ENCODE measurements at regions not wholly inside any gene's neighbourhood (a gene's known extent, or its start where the extent isn't known, plus 50 kb on each side); places are given as distances from the start of the nearest gene placed in this dataset.

- TF ChIP-seq RAD21 (IDR thresholded peaks at IDR 0.05 in 1 of 2, conservative IDR thresholded peaks at IDR 0.05 in 1 of 2; ENCODE audit: low read depth in 2 of 2, low read length in 2 of 2): no peak
- no peak for TF ChIP-seq SP1 (IDR thresholded peaks at IDR 0.05; ENCODE audit: low read depth, low read length)
- TF ChIP-seq JUN (IDR thresholded peaks at IDR 0.05; ENCODE audit: low read depth, low read length): no peak
- TF ChIP-seq SP2 (IDR thresholded peaks at IDR 0.05; ENCODE audit: low read length): no peak
- TF ChIP-seq, protein P1, sequence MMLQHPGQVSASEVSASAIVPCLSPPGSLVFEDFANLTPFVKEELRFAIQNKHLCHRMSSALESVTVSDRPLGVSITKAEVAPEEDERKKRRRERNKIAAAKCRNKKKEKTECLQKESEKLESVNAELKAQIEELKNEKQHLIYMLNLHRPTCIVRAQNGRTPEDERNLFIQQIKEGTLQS (IDR thresholded peaks at IDR 0.05; ENCODE audit: insufficient read depth, low read depth, low read length): no peak
- no peak for TF ChIP-seq ASH2L (IDR thresholded peaks at IDR 0.05; ENCODE audit: low read length)
- no peak for TF ChIP-seq KDM4A (IDR thresholded peaks at IDR 0.05; ENCODE audit: low read depth, low read length, severe bottlenecking)
- no peak for TF ChIP-seq EP300 (IDR thresholded peaks at IDR 0.05; ENCODE audit: borderline replicate concordance in 1 of 2, low read depth in 2 of 2, low read length in 2 of 2)
- TF ChIP-seq BCL11A (IDR thresholded peaks at IDR 0.05; ENCODE audit: low read depth in 2 of 2, low read length in 2 of 2): no peak
- no peak for TF ChIP-seq BRCA1 (IDR thresholded peaks at IDR 0.05; ENCODE audit: low read depth, low read length)
- FAIRE-seq: no peak
- POLR2A ChIA-PET (ENCODE audit: partially characterized antibody): no interaction called here
Observed at GRCh38 chr4:16302648-16303047, 76.4 kb upstream of the TAPT1 start.

More at GRCh38 chr4:16302648-16303047, 76.4 kb upstream of the TAPT1 start:
- Histone ChIP-seq H3K79me2 (ENCODE audit: control insufficient read depth in 1 of 2, insufficient read depth in 2 of 2, low read length in 2 of 2) (no peaks in the 10 kb centered on the region), H2BK12ac (ENCODE audit: low read depth, low read length) (no peak overlapping the region), H2BK15ac (ENCODE audit: low read length) (no peak overlapping the region), H3K23me2 (ENCODE audit: low read depth, low read length) (peaks cover 7% of the 10 kb centered on the region; the same call in 1 of the 2 replicates), H3K56ac (replicated peaks; ENCODE audit: insufficient read length, low read depth, low read length) (peak overlapping the region; percentile 92), H3K36me3 (ENCODE audit: control insufficient read depth in 2 of 4, insufficient read depth in 4 of 4, low read length in 3 of 4) (no peaks in the 10 kb centered on the region), H3K9ac (replicated peaks in 1 of 4; ENCODE audit: extremely low read depth in 1 of 4, low read depth in 3 of 4, low read length in 3 of 4) (no peak overlapping the region), H4K91ac (replicated peaks; ENCODE audit: insufficient read length, low read length) (no peak overlapping the region), H3K27ac (ENCODE audit: low read depth, low read length) (no peak overlapping the region), H3K4ac (replicated peaks; ENCODE audit: insufficient read length, low read depth, low read length) (no peak overlapping the region), H4K5ac (ENCODE audit: insufficient read length, low read depth, low read length) (no peak overlapping the region), H2AK5ac (ENCODE audit: low read depth, low read length) (no peak overlapping the region), H2BK20ac (ENCODE audit: low read length) (no peak overlapping the region), H4K20me1 (replicated peaks in 1 of 2; ENCODE audit: control insufficient read depth in 1 of 2, insufficient read depth in 2 of 2, low read length in 2 of 2) (no peaks in the 10 kb centered on the region), H3K4me3 (ENCODE audit: extremely low read depth in 1 of 4, insufficient read depth in 2 of 4, low read depth in 3 of 4, low read length in 4 of 4) (no peak overlapping the region), H3K4me1 (replicated peaks in 1 of 4; ENCODE audit: control insufficient read depth in 3 of 4, insufficient read depth in 4 of 4, low read length in 3 of 4) (0 out of 7 replicates have a peak, but pooled peaks cover 0 to 3% (median 0%) of the 10 kb centered on the region in 4 experiments), H3K9me3 (ENCODE audit: insufficient read depth in 2 of 2, low read depth in 1 of 2, low read length in 1 of 2) (no peaks in the 10 kb centered on the region), H3K23ac (ENCODE audit: insufficient read length) (no peak overlapping the region), H3K14ac (ENCODE audit: insufficient read length) (no peak overlapping the region), H4K8ac (ENCODE audit: extremely low read depth, insufficient read depth, low read length) (no peak overlapping the region), H3K79me1 (ENCODE audit: low read depth, low read length) (no peaks in the 10 kb centered on the region), H3K18ac (ENCODE audit: extremely low read depth, low read length) (no peak overlapping the region), H2AFZ (ENCODE audit: low read length) (no peak overlapping the region), H3K4me2 (ENCODE audit: insufficient read depth in 1 of 2, low read depth in 2 of 2, low read length in 2 of 2) (no peak overlapping the region; a peak in 1 of 4 replicates), H3K27me3 (replicated peaks in 1 of 4; ENCODE audit: control insufficient read depth in 3 of 4, extremely low read depth in 1 of 4, insufficient read depth in 3 of 4, low read length in 3 of 4) (no peaks in the 10 kb centered on the region), H2BK120ac (replicated peaks; ENCODE audit: low read depth, low read length) (no peak overlapping the region), H2BK5ac (ENCODE audit: low read depth, low read length) (no peak overlapping the region)
- CTCF ChIA-PET (ENCODE audit: partially characterized antibody): interaction anchor here (0.8 to 4.2 kb wide), 9 partner anchors 9 to 1045 kb away, joined by 3 to 24 read pairs (median 5); no protein-coding TSS in a partner anchor
- DNase-seq (ENCODE audit: low read depth in 1 of 2, low spot score in 2 of 2): no peak
- WGBS, 2 experiments (ENCODE audit: extremely low coverage in 1 of 2, insufficient coverage in 1 of 2, insufficient read length in 1 of 2, insufficient replicate concordance in 2 of 2, low coverage in 1 of 2, low lambda C conversion rate in 2 of 2, missing lambda C conversion rate in 1 of 2): 83% methylated on average over 3 of the region's 3 CpGs; no CpG with 5 or more reads in 1 of the 2 experiments
